ENCODE measurements at regions not wholly inside any gene's neighbourhood (a gene's known extent, or its start where the extent isn't known, plus 50 kb on each side); places are given as distances from the start of the nearest gene placed in this dataset.

DNA sequence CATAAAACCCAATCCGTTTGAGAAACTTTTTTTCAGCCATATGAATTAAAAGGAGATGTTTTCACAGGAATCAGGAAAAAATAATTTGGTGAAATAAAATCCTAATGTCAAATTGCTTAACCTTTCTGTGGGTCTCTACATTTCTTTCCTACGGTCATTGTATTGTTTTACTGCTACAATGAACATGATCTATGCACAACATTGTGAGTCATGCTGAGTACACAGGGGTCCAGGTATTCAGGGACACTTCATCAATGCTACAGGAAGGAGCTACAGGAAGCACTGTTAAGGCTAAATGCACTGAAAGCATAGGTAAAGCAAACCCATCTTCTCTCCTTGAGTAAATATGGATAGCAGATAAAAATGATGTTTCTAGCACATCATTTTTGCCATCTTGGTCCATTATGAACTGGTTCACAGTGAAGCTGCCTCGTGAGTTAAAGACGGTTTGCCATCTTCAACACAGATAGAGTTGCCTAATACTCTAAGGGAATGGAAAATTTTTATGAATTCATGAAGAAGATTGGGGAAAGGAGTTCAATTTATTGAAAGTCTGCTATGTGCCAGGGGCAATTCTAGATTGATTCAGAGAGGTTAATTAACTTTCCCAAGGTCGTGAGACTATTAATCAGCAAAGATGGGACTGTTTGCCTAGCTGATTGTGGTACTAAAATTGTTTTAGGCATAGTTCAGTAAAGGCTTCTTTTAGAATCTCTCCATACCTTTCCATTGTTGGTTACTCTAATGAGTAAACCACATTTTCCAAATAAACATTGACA is 85.5 kb downstream of the DIRAS2 start:
- Histone ChIP-seq H3K4me2 (ENCODE audit: insufficient read depth in 1 of 2, low read depth in 2 of 2, low read length in 2 of 2) (no peak overlapping the region), H2BK5ac (ENCODE audit: low read depth, low read length) (no peak overlapping the region), H2BK12ac (ENCODE audit: low read depth, low read length) (no peak overlapping the region), H2BK120ac (replicated peaks; ENCODE audit: low read depth, low read length) (no peak overlapping the region), H3K4me3 (ENCODE audit: extremely low read depth in 1 of 4, insufficient read depth in 2 of 4, low read depth in 3 of 4, low read length in 4 of 4) (no peak overlapping the region), H3K79me2 (ENCODE audit: control insufficient read depth in 1 of 2, insufficient read depth in 2 of 2, low read length in 2 of 2) (no peaks in the 10 kb centered on the region), H4K8ac (ENCODE audit: extremely low read depth, insufficient read depth, low read length) (no peak overlapping the region), H3K9ac (replicated peaks in 1 of 4; ENCODE audit: extremely low read depth in 1 of 4, low read depth in 3 of 4, low read length in 3 of 4) (no peak overlapping the region), H3K23me2 (ENCODE audit: low read depth, low read length) (no peaks in the 10 kb centered on the region; the same call in 1 of the 2 replicates), H3K4ac (replicated peaks; ENCODE audit: insufficient read length, low read depth, low read length) (no peak overlapping the region), H3K27me3 (replicated peaks in 1 of 4; ENCODE audit: control insufficient read depth in 3 of 4, extremely low read depth in 1 of 4, insufficient read depth in 3 of 4, low read length in 3 of 4) (no peaks in the 10 kb centered on the region), H3K79me1 (ENCODE audit: low read depth, low read length) (no peaks in the 10 kb centered on the region), H3K14ac (ENCODE audit: insufficient read length) (no peak overlapping the region), H3K56ac (replicated peaks; ENCODE audit: insufficient read length, low read depth, low read length) (no peak overlapping the region), H3K9me3 (ENCODE audit: insufficient read depth in 2 of 2, low read depth in 1 of 2, low read length in 1 of 2) (no peaks in the 10 kb centered on the region), H4K20me1 (replicated peaks in 1 of 2; ENCODE audit: control insufficient read depth in 1 of 2, insufficient read depth in 2 of 2, low read length in 2 of 2) (no peaks in the 10 kb centered on the region), H3K18ac (ENCODE audit: extremely low read depth, low read length) (no peak overlapping the region), H3K23ac (ENCODE audit: insufficient read length) (no peak overlapping the region), H3K36me3 (ENCODE audit: control insufficient read depth in 2 of 4, insufficient read depth in 4 of 4, low read length in 3 of 4) (no peaks in the 10 kb centered on the region), H4K5ac (ENCODE audit: insufficient read length, low read depth, low read length) (no peak overlapping the region), H2AFZ (ENCODE audit: low read length) (no peak overlapping the region), H2BK20ac (ENCODE audit: low read length) (no peak overlapping the region), H3K27ac (ENCODE audit: low read depth, low read length) (no peak overlapping the region), H3K4me1 (replicated peaks in 1 of 4; ENCODE audit: control insufficient read depth in 3 of 4, insufficient read depth in 4 of 4, low read length in 3 of 4) (no peaks in the 10 kb centered on the region), H4K91ac (replicated peaks; ENCODE audit: insufficient read length, low read length) (no peak overlapping the region), H2AK5ac (ENCODE audit: low read depth, low read length) (no peak overlapping the region), H2BK15ac (ENCODE audit: low read length) (no peak overlapping the region)
- TF ChIP-seq CREB1 (IDR thresholded peaks at IDR 0.05) (no peak), SIRT6 (IDR thresholded peaks at IDR 0.05; ENCODE audit: low read length) (no peak), E2F6 (IDR thresholded peaks at IDR 0.05) (no peak), NANOG (IDR thresholded peaks at IDR 0.05; ENCODE audit: insufficient read depth, low read depth, low read length, poor library complexity, severe bottlenecking) (no peak), SIX5 (IDR thresholded peaks at IDR 0.05; ENCODE audit: low read depth, low read length) (no peak), KDM1A (IDR thresholded peaks at IDR 0.05; ENCODE audit: borderline replicate concordance, low read length) (no peak), CBX5 (IDR thresholded peaks at IDR 0.05; ENCODE audit: low read depth, low read length) (no peak), RNF2 (IDR thresholded peaks at IDR 0.05; ENCODE audit: borderline replicate concordance, low read depth, low read length, missing control alignments, poor library complexity, severe bottlenecking) (no peak), CEBPB (IDR thresholded peaks at IDR 0.05; ENCODE audit: low read depth, low read length) (no peak), EZH2 (IDR thresholded peaks at IDR 0.05; ENCODE audit: low read depth, low read length, severe bottlenecking) (no peak), SP4 (IDR thresholded peaks at IDR 0.05; ENCODE audit: low read length) (no peak)
- WGBS, 2 experiments (ENCODE audit: extremely low coverage in 1 of 2, insufficient coverage in 1 of 2, insufficient read length in 1 of 2, insufficient replicate concordance in 2 of 2, low coverage in 1 of 2, low lambda C conversion rate in 2 of 2, missing lambda C conversion rate in 1 of 2), result 95% methylated on average over 5 of the region's 5 CpGs; no CpG with 5 or more reads in 1 of the 2 experiments
- ChIA-PET POLR2A (ENCODE audit: partially characterized antibody) (no interaction called here), CTCF (ENCODE audit: partially characterized antibody) (interaction anchor here (0.9 kb wide), 1 partner anchor 239 kb away, joined by 3 read pairs; no protein-coding TSS in a partner anchor)
- DNase-seq (ENCODE audit: low read depth in 1 of 2, low spot score in 2 of 2) (no peak), FAIRE-seq (no peak)

Data from H1 (cell line).